ENCODE measurements at regions not wholly inside any gene's neighbourhood (a gene's known extent, or its start where the extent isn't known, plus 50 kb on each side); places are given as distances from the start of the nearest gene placed in this dataset.

DNA sequence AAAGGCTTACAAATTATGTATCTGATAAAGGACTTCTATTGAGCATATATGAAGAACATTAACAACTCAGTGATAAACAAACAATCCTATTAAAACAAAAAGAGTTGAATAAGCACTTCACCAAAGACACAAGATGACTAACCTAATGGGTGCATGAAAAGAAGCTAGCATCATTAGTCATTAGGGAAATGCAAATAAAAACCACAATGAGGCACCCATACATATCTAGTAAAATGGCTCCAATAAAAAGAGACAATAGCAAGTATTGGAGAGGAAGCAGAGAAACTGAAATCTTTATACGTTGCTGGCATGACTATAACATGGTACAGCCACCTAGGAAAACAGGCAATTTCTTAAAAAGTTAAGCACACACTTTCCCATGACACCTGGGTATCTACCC, 77.6 kb upstream of the ZMIZ1 start:
- peaks cover 5% of the 10 kb centered on the region for H3K9me3 ChIP-seq (replicated peaks)
- H3K4me3 ChIP-seq, result no peak overlapping the region
- H3K36me3 ChIP-seq, result no peaks in the 10 kb centered on the region
- intact Hi-C loops (cut with micrococcal nuclease), result no loop called here
- DNase-seq, result no peak
- H3K4me1 ChIP-seq, result no peaks in the 10 kb centered on the region
- TF ChIP-seq, protein P1, sequence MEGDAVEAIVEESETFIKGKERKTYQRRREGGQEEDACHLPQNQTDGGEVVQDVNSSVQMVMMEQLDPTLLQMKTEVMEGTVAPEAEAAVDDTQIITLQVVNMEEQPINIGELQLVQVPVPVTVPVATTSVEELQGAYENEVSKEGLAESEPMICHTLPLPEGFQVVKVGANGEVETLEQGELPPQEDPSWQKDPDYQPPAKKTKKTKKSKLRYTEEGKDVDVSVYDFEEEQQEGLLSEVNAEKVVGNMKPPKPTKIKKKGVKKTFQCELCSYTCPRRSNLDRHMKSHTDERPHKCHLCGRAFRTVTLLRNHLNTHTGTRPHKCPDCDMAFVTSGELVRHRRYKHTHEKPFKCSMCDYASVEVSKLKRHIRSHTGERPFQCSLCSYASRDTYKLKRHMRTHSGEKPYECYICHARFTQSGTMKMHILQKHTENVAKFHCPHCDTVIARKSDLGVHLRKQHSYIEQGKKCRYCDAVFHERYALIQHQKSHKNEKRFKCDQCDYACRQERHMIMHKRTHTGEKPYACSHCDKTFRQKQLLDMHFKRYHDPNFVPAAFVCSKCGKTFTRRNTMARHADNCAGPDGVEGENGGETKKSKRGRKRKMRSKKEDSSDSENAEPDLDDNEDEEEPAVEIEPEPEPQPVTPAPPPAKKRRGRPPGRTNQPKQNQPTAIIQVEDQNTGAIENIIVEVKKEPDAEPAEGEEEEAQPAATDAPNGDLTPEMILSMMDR (IDR thresholded peaks at IDR 0.05; ENCODE audit: borderline replicate concordance), result no peak
- H3K27ac ChIP-seq (replicated peaks), result no peak overlapping the region
- H3K27me3 ChIP-seq (ENCODE audit: low read depth), result no peaks in the 10 kb centered on the region

DNA sequence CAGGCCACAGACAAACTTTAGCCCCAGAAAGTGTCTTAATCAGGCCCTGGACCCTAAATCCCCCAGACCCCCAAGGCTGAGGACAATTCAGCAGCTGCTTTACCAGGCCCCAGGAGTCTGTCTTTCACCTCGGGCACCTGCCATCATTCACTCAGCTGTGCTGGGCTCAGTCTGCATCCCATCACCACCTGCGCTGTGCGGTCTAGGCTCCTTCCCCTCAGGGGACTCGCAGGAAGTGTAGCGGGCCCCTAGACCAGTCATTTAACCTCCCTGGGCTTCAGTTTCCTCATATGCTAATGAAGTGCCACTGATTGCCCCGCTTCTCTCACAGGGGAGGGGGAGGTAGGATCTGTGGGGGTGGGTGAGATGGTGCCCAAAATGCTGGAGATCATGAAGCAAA, 76.4 kb upstream of the ZMIZ1 start:
- TF ChIP-seq, protein P1 (IDR thresholded peaks at IDR 0.05; ENCODE audit: borderline replicate concordance), result no peak
- intact Hi-C loops (cut with micrococcal nuclease), result no loop called here
- Histone ChIP-seq H3K4me1 (no peaks in the 10 kb centered on the region), H3K9me3 (replicated peaks) (peaks cover 5% of the 10 kb centered on the region), H3K27me3 (ENCODE audit: low read depth) (no peaks in the 10 kb centered on the region), H3K4me3 (no peak overlapping the region), H3K36me3 (no peaks in the 10 kb centered on the region), H3K27ac (replicated peaks) (no peak overlapping the region)
- no peak for DNase-seq

DNA sequence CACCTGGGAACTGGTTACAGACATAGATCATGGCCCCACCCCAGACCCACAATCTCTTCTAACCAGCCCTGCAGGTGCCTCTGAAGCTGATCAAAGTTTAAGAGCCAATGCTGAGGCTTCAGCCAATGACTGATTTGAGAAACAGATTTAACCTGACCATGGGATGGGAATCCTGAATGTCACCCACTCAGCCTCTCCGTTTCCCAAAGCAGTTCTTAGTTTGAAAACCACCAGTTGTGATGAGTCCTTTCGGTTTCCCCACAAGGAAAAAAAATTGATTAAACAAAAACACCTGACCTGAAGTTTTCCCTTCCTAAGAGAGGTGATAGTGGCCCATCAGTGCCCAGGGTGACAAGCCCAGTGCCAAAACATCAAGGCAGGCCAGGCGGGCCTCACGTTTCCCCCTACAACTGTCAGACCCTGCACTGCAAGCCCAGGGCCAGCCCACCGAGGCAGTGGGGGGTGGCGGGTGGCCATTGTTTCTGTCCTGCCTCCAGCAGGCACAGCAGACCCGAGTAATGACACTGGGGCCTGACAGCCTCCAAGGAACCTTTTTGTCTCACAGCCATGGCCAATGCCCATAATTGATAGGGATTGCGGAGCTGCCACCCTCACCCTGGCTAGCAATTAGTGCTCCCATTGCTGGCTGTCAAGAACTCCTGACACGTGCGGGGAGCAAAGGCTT, 75.4 kb upstream of the ZMIZ1 start:
- DNase-seq, result no peak
- Histone ChIP-seq H3K27me3 (ENCODE audit: low read depth) (no peaks in the 10 kb centered on the region), H3K27ac (replicated peaks) (no peak overlapping the region), H3K4me3 (no peak overlapping the region), H3K36me3 (no peaks in the 10 kb centered on the region), H3K4me1 (no peaks in the 10 kb centered on the region), H3K9me3 (replicated peaks) (peaks cover 5% of the 10 kb centered on the region)
- intact Hi-C loops (cut with micrococcal nuclease), result no loop called here
- TF ChIP-seq, protein P1 (IDR thresholded peaks at IDR 0.05; ENCODE audit: borderline replicate concordance), result no peak

DNA sequence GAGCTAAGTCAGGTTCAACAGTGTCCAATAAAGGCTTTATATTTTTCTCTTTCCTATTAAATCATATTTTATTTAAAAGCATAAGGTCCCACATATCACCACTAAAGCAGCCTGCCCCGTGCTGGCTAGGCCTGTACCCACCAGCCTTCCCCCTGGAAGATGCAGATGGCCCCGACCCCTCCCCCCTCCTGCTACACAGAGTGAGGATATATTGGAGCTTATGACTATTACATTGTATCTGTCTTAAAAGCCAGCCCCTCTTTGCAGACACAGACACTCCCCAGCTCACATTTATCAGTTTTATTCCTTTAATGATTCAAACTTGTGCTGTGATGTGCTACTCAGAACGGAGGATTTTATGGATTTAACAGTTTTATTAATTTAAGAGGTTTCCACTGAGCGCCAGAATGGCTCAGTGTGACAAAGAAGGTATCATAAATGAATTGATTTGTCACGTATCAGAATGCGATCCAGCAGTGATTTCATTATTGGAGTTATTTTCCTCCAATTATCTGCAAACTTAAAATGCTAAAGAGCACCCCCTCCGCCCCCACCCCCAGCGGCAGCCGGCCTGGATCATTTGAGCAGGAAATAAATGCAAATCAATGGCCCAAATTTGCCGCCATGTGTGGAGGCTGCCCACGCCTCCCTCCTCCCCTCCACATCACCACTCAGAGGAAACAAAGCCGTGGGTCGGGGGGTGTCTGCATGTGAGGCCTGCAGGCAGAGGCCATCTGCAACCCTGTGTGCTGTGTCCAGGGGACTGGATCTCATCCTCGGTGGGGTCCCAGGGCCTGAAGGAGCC, 72.6 kb upstream of the ZMIZ1 start:
- TF ChIP-seq, protein P1 (IDR thresholded peaks at IDR 0.05; ENCODE audit: borderline replicate concordance), result no peak
- no peak overlapping the region for H3K4me3 ChIP-seq
- intact Hi-C loops (cut with micrococcal nuclease), result no loop called here
- no peaks in the 10 kb centered on the region for H3K4me1 ChIP-seq
- H3K9me3 ChIP-seq (replicated peaks), result no peaks in the 10 kb centered on the region
- no peak for DNase-seq
- no peak overlapping the region for H3K27ac ChIP-seq (replicated peaks)
- H3K27me3 ChIP-seq (ENCODE audit: low read depth), result no peaks in the 10 kb centered on the region
- no peaks in the 10 kb centered on the region for H3K36me3 ChIP-seq

DNA sequence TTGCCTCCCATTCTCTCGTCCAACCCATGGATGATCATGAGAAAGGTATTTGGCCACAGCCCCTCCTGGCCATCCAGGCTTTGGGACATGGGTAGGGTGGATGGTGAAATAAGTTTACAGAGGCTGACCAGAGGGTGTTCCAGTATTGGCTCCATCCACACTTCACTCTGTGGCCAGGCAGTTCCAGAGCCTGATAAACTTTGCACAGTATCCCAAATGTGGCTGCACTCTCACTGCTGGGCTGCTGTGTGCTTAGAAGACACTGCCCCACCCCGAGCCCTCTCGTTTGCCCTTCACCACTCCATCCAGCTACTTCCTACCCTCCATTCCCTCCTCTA, 72.0 kb upstream of the ZMIZ1 start:
- DNase-seq, result no peak
- intact Hi-C loops (cut with micrococcal nuclease), result no loop called here
- H3K27ac ChIP-seq (replicated peaks), result no peak overlapping the region

More for the DNA sequence above, 72.0 kb upstream of the ZMIZ1 start:
- no peaks in the 10 kb centered on the region for H3K4me1 ChIP-seq
- no peaks in the 10 kb centered on the region for H3K9me3 ChIP-seq (replicated peaks)
- H3K36me3 ChIP-seq, result no peaks in the 10 kb centered on the region
- H3K4me3 ChIP-seq, result no peak overlapping the region
- no peaks in the 10 kb centered on the region for H3K27me3 ChIP-seq (ENCODE audit: low read depth)
- TF ChIP-seq, protein P1 (IDR thresholded peaks at IDR 0.05; ENCODE audit: borderline replicate concordance), result no peak
